ENCODE measurements at regions not wholly inside any gene's neighbourhood (a gene's known extent, or its start where the extent isn't known, plus 50 kb on each side); places are given as distances from the start of the nearest gene placed in this dataset.
A peak's percentile ranks its signal among the peaks of the same experiment; 100 is the strongest.

DNA sequence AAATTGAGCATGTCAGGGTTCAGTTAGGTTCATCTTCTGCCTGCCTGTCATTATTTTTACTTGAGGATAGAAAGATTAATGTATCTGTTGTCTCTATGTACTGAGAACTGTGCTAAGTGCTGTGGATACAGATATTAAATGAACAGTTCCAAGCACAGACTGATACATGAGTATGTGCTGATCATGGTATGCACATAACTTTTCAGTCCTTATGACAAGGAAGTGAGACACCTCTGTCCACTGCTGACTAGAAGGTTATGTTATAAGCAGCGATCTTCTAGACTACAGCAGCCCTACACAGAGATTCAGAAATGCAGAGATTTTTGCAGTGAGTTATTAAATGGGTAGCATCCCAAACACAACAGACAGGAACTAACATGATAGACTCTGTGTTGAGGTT, 335.6 kb upstream of the MTNR1B start:
- FAIRE-seq (no peak), DNase-seq (ENCODE audit: insufficient read length) (no peak)
- no peak for TF ChIP-seq POLR2A (IDR thresholded peaks at IDR 0.05; ENCODE audit: low read depth, low read length)
- no peak for TF ChIP-seq TAF1 (IDR thresholded peaks at IDR 0.05; ENCODE audit: borderline replicate concordance, low read depth, low read length)
- TF ChIP-seq POLR2AphosphoS5 (IDR thresholded peaks at IDR 0.05; ENCODE audit: low read depth, low read length) = no peak

DNA sequence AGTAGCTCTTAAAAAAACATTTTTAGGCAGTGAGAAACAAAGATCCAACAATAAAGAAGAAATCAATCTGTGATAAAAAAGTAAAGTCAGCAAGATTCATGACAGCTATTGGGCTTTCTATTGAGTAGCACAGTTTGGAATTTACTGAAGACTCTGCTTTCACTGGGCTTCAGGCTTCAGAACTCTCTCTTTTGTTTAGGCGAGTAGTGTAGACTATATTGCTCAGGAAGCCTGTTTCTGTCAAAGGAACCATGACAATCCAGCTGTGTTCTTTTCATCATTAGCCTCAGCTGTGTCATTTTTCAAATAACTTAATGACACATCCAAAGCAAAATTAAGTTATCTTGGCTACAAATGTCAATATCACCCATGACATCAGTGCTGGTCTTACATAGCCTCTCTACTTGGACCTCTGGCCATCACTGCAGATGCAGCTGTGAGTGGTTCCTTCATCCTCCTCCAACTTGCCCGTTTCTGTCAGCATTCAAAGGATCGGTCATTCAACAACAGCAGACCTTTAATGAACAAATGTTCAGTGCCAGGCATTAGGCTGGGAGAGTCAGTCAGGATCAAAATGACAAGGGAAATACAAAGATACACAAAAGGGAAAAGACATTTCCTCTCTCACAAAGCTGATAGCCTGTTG, 332.8 kb upstream of the MTNR1B start:
- DNase-seq (ENCODE audit: insufficient read length) (no peak), FAIRE-seq (peak; percentile 38)
- TF ChIP-seq TAF1 (IDR thresholded peaks at IDR 0.05; ENCODE audit: borderline replicate concordance, low read depth, low read length) (no peak), POLR2A (IDR thresholded peaks at IDR 0.05; ENCODE audit: low read depth, low read length) (no peak), POLR2AphosphoS5 (IDR thresholded peaks at IDR 0.05; ENCODE audit: low read depth, low read length) (no peak)

DNA sequence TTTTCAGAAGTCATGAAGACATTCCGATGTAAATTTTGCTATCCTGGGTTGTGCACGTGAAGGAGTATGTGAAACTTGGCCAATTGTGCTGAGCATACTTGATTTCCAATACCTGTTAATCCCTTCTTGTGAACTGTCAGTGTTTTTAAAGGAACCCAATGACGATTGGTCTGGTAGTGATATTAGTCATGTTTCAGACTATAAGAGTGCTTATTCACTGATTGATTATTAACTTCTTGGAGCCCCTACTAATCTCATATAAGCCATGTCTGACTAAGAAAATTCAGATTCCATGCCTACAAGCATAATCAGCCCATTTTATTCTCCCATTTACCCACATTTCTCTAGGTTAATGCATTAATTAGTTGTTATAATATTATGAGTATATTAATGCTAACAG, 330.8 kb upstream of the MTNR1B start:
- DNase-seq (ENCODE audit: insufficient read length) (no peak), FAIRE-seq (peak; percentile 44)
- no peak for TF ChIP-seq TAF1 (IDR thresholded peaks at IDR 0.05; ENCODE audit: borderline replicate concordance, low read depth, low read length)
- TF ChIP-seq POLR2AphosphoS5 (IDR thresholded peaks at IDR 0.05; ENCODE audit: low read depth, low read length) = no peak
- no peak for TF ChIP-seq POLR2A (IDR thresholded peaks at IDR 0.05; ENCODE audit: low read depth, low read length)

DNA sequence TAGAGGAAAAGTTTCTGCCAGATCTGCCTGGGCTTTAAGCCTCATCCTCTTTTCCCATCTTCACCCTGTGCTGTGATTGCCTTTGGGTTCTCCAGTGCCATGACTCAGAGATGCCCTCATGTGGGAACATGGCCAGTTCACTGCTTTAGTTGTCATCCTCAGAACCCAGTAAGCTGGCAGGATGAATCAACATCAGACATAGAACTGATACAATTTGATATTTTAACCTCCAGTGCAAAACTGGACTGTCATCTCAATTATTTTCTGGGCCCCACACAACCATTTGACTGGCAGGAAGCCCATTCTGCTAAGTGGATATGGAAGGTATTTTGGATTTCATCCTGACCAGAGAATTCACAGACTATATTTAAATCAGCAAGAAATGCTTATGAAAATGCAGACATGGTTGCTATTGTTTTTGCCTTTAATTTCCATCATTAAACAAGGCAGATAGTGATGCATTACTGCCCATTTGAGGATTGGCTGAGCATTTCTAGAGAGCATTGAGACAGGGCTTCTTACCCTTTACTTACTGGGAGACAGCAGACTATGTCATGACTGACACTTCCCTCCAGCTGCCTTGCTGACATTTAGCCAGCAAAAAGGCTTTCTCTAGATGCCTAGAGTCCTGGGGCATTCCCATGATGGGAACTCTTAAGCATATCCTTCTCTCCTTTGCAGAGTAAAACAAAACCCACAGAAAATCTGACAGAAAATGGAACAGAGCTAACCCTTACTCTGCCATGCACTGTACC, 327.1 kb upstream of the MTNR1B start:
- FAIRE-seq = no peak

DNA sequence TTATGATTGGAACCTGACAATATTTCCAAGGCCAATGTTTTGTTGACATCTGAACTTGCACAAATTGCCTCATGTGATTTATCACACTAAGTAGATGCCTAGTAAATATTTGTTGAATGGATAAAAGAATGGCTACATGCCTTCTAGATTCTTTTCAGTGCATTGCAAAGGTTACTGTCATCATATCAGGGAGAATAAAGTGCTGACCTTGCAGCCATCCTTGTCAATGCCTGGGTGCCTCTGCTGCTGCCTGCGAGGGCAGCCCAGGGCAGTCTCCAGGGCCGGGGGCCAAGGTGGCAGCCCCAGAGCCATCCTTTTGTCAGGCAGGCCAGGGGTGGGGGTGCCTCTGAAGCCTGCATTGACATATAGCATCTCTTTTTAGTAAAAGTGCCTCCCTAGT, 325.6 kb upstream of the MTNR1B start:
- TF ChIP-seq POLR2AphosphoS5 (IDR thresholded peaks at IDR 0.05; ENCODE audit: low read depth, low read length) = no peak
- TF ChIP-seq POLR2A (IDR thresholded peaks at IDR 0.05; ENCODE audit: low read depth, low read length) = no peak
- no peak for TF ChIP-seq TAF1 (IDR thresholded peaks at IDR 0.05; ENCODE audit: borderline replicate concordance, low read depth, low read length)
- FAIRE-seq = no peak
- DNase-seq (ENCODE audit: insufficient read length) = no peak

More for the DNA sequence above, 327.1 kb upstream of the MTNR1B start:
- TF ChIP-seq POLR2A (IDR thresholded peaks at IDR 0.05; ENCODE audit: low read depth, low read length) = no peak
- no peak for DNase-seq (ENCODE audit: insufficient read length)

DNA sequence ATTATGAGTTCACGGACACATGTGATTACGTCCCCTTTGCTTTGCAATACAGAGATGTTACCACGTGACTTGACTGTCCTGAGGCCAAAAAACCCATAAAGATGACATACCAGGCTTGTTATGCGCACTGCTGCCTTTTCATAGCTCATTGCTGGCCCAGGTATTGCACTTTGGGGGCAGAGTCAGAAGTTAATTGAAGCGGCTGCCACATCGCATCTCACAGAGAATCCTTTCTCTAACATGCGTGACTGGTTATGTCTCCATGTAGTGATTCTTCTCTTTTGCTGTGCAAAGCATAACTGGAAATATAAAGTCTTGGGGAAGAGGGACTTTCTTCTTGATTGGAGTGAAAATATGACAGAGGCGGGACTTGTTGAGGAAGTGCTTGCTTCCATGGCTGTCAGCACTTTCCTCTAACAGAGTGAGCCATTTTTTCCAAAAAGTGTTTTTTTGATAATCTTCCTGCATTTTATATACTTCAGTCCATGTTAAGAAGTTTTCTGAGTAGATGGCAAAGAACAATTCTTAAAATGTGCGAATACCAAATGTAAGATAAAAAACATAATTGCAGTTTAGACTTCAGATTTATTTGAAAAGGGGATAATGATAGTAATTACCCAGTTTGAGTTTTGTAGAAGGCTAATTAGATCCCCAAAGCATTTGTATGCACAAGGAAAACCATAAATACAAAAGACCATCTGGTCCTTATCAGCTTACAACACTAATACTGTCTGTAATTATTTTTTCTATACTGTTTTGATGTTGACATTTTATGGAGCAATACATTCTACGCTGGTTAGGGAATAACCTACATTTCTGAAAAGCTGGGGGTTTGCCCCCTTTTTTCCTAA, 324.6 kb upstream of the MTNR1B start:
- TF ChIP-seq TAF1 (IDR thresholded peaks at IDR 0.05; ENCODE audit: borderline replicate concordance, low read depth, low read length) (no peak), POLR2A (IDR thresholded peaks at IDR 0.05; ENCODE audit: low read depth, low read length) (no peak), POLR2AphosphoS5 (IDR thresholded peaks at IDR 0.05; ENCODE audit: low read depth, low read length) (no peak)
- DNase-seq (ENCODE audit: insufficient read length) = no peak
- FAIRE-seq = no peak

DNA sequence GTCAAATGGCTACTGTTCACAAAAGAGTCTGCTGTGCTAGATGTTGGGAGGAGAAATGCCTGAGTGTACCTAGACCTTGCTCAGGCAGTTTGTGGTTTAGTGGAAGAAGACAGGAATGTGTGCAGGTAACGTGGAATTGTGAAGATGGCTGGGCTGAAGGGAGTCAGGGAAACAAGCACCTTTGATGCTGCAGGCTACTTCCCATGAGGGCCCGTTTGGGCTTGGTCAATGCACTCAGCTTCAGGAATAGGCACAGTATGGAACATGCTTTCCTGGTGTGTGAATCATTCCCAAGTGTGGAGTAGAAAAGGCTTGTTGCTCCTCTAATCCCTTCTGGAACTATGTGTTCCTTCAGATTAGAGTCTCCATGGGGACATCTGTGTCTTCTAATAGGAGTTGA, 318.3 kb upstream of the MTNR1B start:
- DNase-seq (ENCODE audit: insufficient read length) (no peak), FAIRE-seq (no peak)

DNA sequence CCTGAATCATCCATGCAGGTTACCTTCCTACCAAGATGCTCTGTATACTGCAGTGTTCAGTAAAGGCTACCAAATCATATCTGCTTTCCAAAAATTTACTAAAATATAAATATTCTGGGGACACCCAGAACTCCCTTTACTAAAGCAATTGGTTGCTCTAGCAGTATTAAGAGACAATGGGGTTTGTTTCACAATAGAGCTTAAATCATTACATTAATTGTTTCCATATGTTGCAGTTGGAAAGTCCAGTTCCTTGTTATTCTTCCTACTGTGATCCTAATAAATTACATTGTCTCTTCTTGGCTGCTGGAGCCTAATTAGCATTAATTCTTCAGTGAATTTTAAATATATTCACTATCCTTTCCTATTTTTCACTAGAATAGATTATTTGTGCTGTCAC, 316.0 kb upstream of the MTNR1B start:
- FAIRE-seq = no peak
- no peak for DNase-seq (ENCODE audit: insufficient read length)
- TF ChIP-seq TAF1 (IDR thresholded peaks at IDR 0.05; ENCODE audit: borderline replicate concordance, low read depth, low read length) (no peak), POLR2A (IDR thresholded peaks at IDR 0.05; ENCODE audit: low read depth, low read length) (no peak), POLR2AphosphoS5 (IDR thresholded peaks at IDR 0.05; ENCODE audit: low read depth, low read length) (no peak)

More for the DNA sequence above, 318.3 kb upstream of the MTNR1B start:
- TF ChIP-seq POLR2AphosphoS5 (IDR thresholded peaks at IDR 0.05; ENCODE audit: low read depth, low read length) = no peak
- no peak for TF ChIP-seq POLR2A (IDR thresholded peaks at IDR 0.05; ENCODE audit: low read depth, low read length)
- TF ChIP-seq TAF1 (IDR thresholded peaks at IDR 0.05; ENCODE audit: borderline replicate concordance, low read depth, low read length) = no peak

DNA sequence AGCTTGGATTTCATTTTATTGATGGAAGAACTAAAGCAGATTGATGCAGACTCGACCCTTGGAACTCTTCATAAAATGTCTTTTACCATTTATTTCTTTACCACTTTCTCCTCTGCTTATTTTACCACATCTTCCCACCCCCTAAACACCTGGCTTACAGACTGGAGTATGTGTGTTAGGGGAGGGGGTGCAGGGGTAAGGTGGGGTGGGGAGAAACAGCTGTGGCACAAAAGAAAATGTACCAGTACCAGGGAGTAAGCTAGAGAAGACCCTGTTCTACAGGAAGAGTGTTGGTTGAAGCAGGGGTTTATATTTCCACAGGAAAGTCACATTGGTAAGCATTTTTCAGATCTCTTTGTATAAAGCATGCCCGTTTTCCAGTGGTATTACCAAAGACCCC, 312.7 kb upstream of the MTNR1B start:
- DNase-seq (ENCODE audit: insufficient read length) = no peak
- TF ChIP-seq TAF1 (IDR thresholded peaks at IDR 0.05; ENCODE audit: borderline replicate concordance, low read depth, low read length) = no peak
- no peak for TF ChIP-seq POLR2AphosphoS5 (IDR thresholded peaks at IDR 0.05; ENCODE audit: low read depth, low read length)
- no peak for TF ChIP-seq POLR2A (IDR thresholded peaks at IDR 0.05; ENCODE audit: low read depth, low read length)
- FAIRE-seq = no peak

DNA sequence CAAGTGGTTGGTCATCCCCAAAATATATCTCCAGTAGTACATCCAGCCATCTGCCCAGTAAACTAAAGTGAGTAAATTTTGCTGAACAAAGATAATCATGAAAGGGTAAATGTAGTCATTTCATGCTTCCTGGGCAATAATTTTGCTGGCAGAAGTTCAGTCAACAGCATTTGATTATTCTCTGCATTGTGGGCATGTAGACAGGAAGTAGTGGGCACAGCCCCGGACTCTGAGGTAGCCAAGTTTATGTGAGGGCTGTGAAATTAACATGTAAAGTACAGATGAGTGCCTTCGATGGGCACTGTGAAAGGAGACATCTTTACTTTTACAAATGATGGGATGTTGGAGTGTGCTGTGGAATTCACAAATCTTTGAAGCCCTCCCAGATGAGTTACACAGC, 312.2 kb upstream of the MTNR1B start:
- DNase-seq (ENCODE audit: insufficient read length) (no peak), FAIRE-seq (no peak)
- no peak for TF ChIP-seq TAF1 (IDR thresholded peaks at IDR 0.05; ENCODE audit: borderline replicate concordance, low read depth, low read length)
- TF ChIP-seq POLR2AphosphoS5 (IDR thresholded peaks at IDR 0.05; ENCODE audit: low read depth, low read length) = no peak
- TF ChIP-seq POLR2A (IDR thresholded peaks at IDR 0.05; ENCODE audit: low read depth, low read length) = no peak

DNA sequence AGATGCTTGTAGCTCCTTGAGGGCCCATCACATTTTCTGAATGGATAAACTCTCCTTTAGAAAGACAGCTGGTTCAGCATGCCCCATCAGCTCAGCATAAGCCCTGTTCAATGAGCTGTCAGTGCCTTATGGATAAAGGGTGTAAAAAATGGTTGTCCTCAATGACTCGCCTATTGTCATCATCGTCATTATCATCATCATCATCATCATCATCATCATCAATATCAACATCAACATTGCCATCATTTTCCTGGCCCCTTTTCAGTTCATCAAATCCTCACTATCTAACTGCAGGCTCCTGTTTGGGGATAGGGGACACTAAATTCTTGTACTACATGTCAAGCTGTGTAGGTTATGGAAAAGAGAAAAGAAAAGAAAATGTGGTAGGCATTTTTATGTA, 310.7 kb upstream of the MTNR1B start:
- FAIRE-seq (no peak), DNase-seq (ENCODE audit: insufficient read length) (no peak)
- TF ChIP-seq POLR2AphosphoS5 (IDR thresholded peaks at IDR 0.05; ENCODE audit: low read depth, low read length) = no peak
- no peak for TF ChIP-seq TAF1 (IDR thresholded peaks at IDR 0.05; ENCODE audit: borderline replicate concordance, low read depth, low read length)
- TF ChIP-seq POLR2A (IDR thresholded peaks at IDR 0.05; ENCODE audit: low read depth, low read length) = no peak
